HL-60 (cell line): ENCODE measurements at regions not wholly inside any gene's neighbourhood (a gene's known extent, or its start where the extent isn't known, plus 50 kb on each side); places are given as distances from the start of the nearest gene placed in this dataset.

Source experiments
- POLR2AphosphoS5 ChIP-seq: IDR thresholded peaks from 2 replicates; pipeline ENCODE4 v1.6.1; 2012; ENCODE audit warnings: low read depth
- TF ChIP-seq, protein P1 (sequence below): IDR thresholded peaks from one replicate; pipeline ENCODE4 v1.5.1; 2011; ENCODE audit warnings: low read length, control low read depth, inconsistent platforms; ENCODE audit not compliant: insufficient read depth

- TF ChIP-seq POLR2AphosphoS5: no peak
- TF ChIP-seq, protein P1, sequence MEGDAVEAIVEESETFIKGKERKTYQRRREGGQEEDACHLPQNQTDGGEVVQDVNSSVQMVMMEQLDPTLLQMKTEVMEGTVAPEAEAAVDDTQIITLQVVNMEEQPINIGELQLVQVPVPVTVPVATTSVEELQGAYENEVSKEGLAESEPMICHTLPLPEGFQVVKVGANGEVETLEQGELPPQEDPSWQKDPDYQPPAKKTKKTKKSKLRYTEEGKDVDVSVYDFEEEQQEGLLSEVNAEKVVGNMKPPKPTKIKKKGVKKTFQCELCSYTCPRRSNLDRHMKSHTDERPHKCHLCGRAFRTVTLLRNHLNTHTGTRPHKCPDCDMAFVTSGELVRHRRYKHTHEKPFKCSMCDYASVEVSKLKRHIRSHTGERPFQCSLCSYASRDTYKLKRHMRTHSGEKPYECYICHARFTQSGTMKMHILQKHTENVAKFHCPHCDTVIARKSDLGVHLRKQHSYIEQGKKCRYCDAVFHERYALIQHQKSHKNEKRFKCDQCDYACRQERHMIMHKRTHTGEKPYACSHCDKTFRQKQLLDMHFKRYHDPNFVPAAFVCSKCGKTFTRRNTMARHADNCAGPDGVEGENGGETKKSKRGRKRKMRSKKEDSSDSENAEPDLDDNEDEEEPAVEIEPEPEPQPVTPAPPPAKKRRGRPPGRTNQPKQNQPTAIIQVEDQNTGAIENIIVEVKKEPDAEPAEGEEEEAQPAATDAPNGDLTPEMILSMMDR: no peak
These were observed 125.4 kb downstream of the DACT1 start for GRCh38 chr14:58763210-58763609.
